ENCODE measurements at regions not wholly inside any gene's neighbourhood (a gene's known extent, or its start where the extent isn't known, plus 50 kb on each side); places are given as distances from the start of the nearest gene placed in this dataset.

GRCh38 chr2:12560618-12561017, 156.1 kb upstream of the TRIB2 start:
- no peak for TF ChIP-seq GATA2 (IDR thresholded peaks at IDR 0.05; ENCODE audit: low read depth, low read length)
- no peak for TF ChIP-seq GATA3 (IDR thresholded peaks at IDR 0.05; ENCODE audit: low read depth, low read length)

GRCh38 chr2:12567411-12567810, 149.3 kb upstream of the TRIB2 start:
- no peak for TF ChIP-seq GATA3 (IDR thresholded peaks at IDR 0.05; ENCODE audit: low read depth, low read length)
- no peak for TF ChIP-seq GATA2 (IDR thresholded peaks at IDR 0.05; ENCODE audit: low read depth, low read length)

- TF ChIP-seq GATA3 (IDR thresholded peaks at IDR 0.05; ENCODE audit: low read depth, low read length) (no peak), GATA2 (IDR thresholded peaks at IDR 0.05; ENCODE audit: low read depth, low read length) (no peak)
These were observed 139.6 kb upstream of the TRIB2 start for GRCh38 chr2:12577091-12577490.

- no peak for TF ChIP-seq GATA3 (IDR thresholded peaks at IDR 0.05; ENCODE audit: low read depth, low read length)
These were observed 139.0 kb upstream of the TRIB2 start for GRCh38 chr2:12577567-12578253.

- TF ChIP-seq GATA2 (IDR thresholded peaks at IDR 0.05; ENCODE audit: low read depth, low read length) (no peak), GATA3 (IDR thresholded peaks at IDR 0.05; ENCODE audit: low read depth, low read length) (no peak)
These were observed 137.7 kb upstream of the TRIB2 start for GRCh38 chr2:12579018-12579417.

- TF ChIP-seq GATA3 (IDR thresholded peaks at IDR 0.05; ENCODE audit: low read depth, low read length) (no peak), GATA2 (IDR thresholded peaks at IDR 0.05; ENCODE audit: low read depth, low read length) (no peak)
These were observed 132.4 kb upstream of the TRIB2 start for GRCh38 chr2:12584338-12584737.

GRCh38 chr2:12585784-12586183, 131.0 kb upstream of the TRIB2 start:
- TF ChIP-seq GATA2 (IDR thresholded peaks at IDR 0.05; ENCODE audit: low read depth, low read length) (no peak), GATA3 (IDR thresholded peaks at IDR 0.05; ENCODE audit: low read depth, low read length) (no peak)

- TF ChIP-seq GATA3 (IDR thresholded peaks at IDR 0.05; ENCODE audit: low read depth, low read length): no peak
- no peak for TF ChIP-seq GATA2 (IDR thresholded peaks at IDR 0.05; ENCODE audit: low read depth, low read length)
These were observed 129.5 kb upstream of the TRIB2 start for GRCh38 chr2:12587228-12587627.

- TF ChIP-seq GATA2 (IDR thresholded peaks at IDR 0.05; ENCODE audit: low read depth, low read length): no peak
- TF ChIP-seq GATA3 (IDR thresholded peaks at IDR 0.05; ENCODE audit: low read depth, low read length): no peak
These were observed 128.8 kb upstream of the TRIB2 start for GRCh38 chr2:12587729-12588522.

GRCh38 chr2:12588986-12589385, 127.8 kb upstream of the TRIB2 start:
- TF ChIP-seq GATA2 (IDR thresholded peaks at IDR 0.05; ENCODE audit: low read depth, low read length) (no peak), GATA3 (IDR thresholded peaks at IDR 0.05; ENCODE audit: low read depth, low read length) (no peak)

- TF ChIP-seq GATA3 (IDR thresholded peaks at IDR 0.05; ENCODE audit: low read depth, low read length) (no peak), GATA2 (IDR thresholded peaks at IDR 0.05; ENCODE audit: low read depth, low read length) (no peak)
These were observed 126.9 kb upstream of the TRIB2 start for GRCh38 chr2:12589802-12590320.

GRCh38 chr2:12592296-12592695, 124.4 kb upstream of the TRIB2 start:
- TF ChIP-seq GATA2 (IDR thresholded peaks at IDR 0.05; ENCODE audit: low read depth, low read length): no peak
- no peak for TF ChIP-seq GATA3 (IDR thresholded peaks at IDR 0.05; ENCODE audit: low read depth, low read length)

GRCh38 chr2:12594590-12594989, 122.1 kb upstream of the TRIB2 start:
- TF ChIP-seq GATA2 (IDR thresholded peaks at IDR 0.05; ENCODE audit: low read depth, low read length): no peak
- TF ChIP-seq GATA3 (IDR thresholded peaks at IDR 0.05; ENCODE audit: low read depth, low read length): no peak

GRCh38 chr2:12596771-12597170, 120.0 kb upstream of the TRIB2 start:
- TF ChIP-seq GATA2 (IDR thresholded peaks at IDR 0.05; ENCODE audit: low read depth, low read length): no peak
- no peak for TF ChIP-seq GATA3 (IDR thresholded peaks at IDR 0.05; ENCODE audit: low read depth, low read length)

GRCh38 chr2:12597610-12598009, 119.1 kb upstream of the TRIB2 start:
- TF ChIP-seq GATA2 (IDR thresholded peaks at IDR 0.05; ENCODE audit: low read depth, low read length) (no peak), GATA3 (IDR thresholded peaks at IDR 0.05; ENCODE audit: low read depth, low read length) (no peak)

All from SH-SY5Y (cell line).